Common myeloid progenitor, CD34-positive (primary cell): ENCODE measurements at regions not wholly inside any gene's neighbourhood (a gene's known extent, or its start where the extent isn't known, plus 50 kb on each side); places are given as distances from the start of the nearest gene placed in this dataset.

ENCODE experiments used
- CTCF ChIA-PET: fragments of 350-600 bp; sonication (Branson Sonifier 250); formaldehyde crosslinking; loops from one replicate; lab custom pipeline; 2021; ENCODE audit warnings: antibody characterized with exemption; lab: Charles Lee
- POLR2A ChIA-PET: fragments of 350-600 bp; sonication (Branson Sonifier 250); formaldehyde crosslinking; loops from one replicate; lab custom pipeline; 2021; ENCODE audit warnings: antibody characterized with exemption; lab: Charles Lee
- DNase-seq, 3 donors: peaks; one replicate each; pipeline versions ENCODE4 v3.0.0 to v3.0.0-alpha.2; 2013
- H3K27ac ChIP-seq, 2 experiments: 1 replicate in 1 of 2; 2 replicates in 1 of 2; pipeline ENCODE4 v1.7.0; 2013; ENCODE audit warnings: inconsistent platforms in 2 of 2, low read length in 2 of 2, mild to moderate bottlenecking in 2 of 2, low read depth in 1 of 2, moderate library complexity in 1 of 2; ENCODE audit not compliant: severe bottlenecking in 2 of 2, insufficient read depth in 1 of 2, poor library complexity in 1 of 2
- H3K27me3 ChIP-seq, 5 experiments: replicated peaks in 2 of 5; 1 replicate in 3 of 5; 2 replicates in 2 of 5; pipeline versions ENCODE4 v1.6.1 to v1.7.0; 2013; ENCODE audit warnings: low read length in 4 of 5, mild to moderate bottlenecking in 2 of 5, moderate library complexity in 2 of 5, inconsistent platforms in 1 of 5; ENCODE audit not compliant: insufficient read depth in 5 of 5, control insufficient read depth in 4 of 5
- H3K36me3 ChIP-seq, 4 experiments: 1 replicate in 2 of 4; 2 replicates in 2 of 4; pipeline versions ENCODE4 v1.6.1 to v1.7.0; 2013; ENCODE audit warnings: low read length in 3 of 4, control low read depth in 1 of 4, mild to moderate bottlenecking in 1 of 4; ENCODE audit not compliant: control insufficient read depth in 4 of 4, insufficient read depth in 4 of 4
- H3K4me1 ChIP-seq, 4 experiments: 1 replicate in 3 of 4; 2 replicates in 1 of 4; pipeline versions ENCODE4 v1.6.1 to v1.7.1; 2013; ENCODE audit warnings: low read length in 3 of 4, mild to moderate bottlenecking in 3 of 4, control low read depth in 1 of 4, inconsistent platforms in 1 of 4, moderate library complexity in 1 of 4; ENCODE audit not compliant: control insufficient read depth in 4 of 4, insufficient read depth in 4 of 4; ENCODE audit errors: control extremely low read depth in 1 of 4
- H3K4me3 ChIP-seq, 7 experiments: 1 replicate in 4 of 7; 2 replicates in 3 of 7; pipeline versions ENCODE4 v1.5.1 to v1.7.0; 2013; ENCODE audit warnings: mild to moderate bottlenecking in 7 of 7, low read length in 6 of 7, moderate library complexity in 6 of 7, inconsistent platforms in 2 of 7, low read depth in 2 of 7, control low read depth in 1 of 7; ENCODE audit not compliant: insufficient read depth in 4 of 7, control insufficient read depth in 1 of 7; ENCODE audit errors: extremely low read depth in 1 of 7
- H3K9me3 ChIP-seq, 5 experiments: 1 replicate in 4 of 5; 2 replicates in 1 of 5; pipeline versions ENCODE4 v1.6.1 to v1.7.1; 2013; ENCODE audit warnings: low read length in 4 of 5, mild to moderate bottlenecking in 2 of 5, inconsistent platforms in 1 of 5, low read depth in 1 of 5, moderate library complexity in 1 of 5; ENCODE audit not compliant: control insufficient read depth in 4 of 5, insufficient read depth in 2 of 5; ENCODE audit errors: control extremely low read depth in 1 of 5
- WGBS: methylation state at CpG from one replicate; pipeline ENCODE4 v1.1.5; 2013; ENCODE audit not compliant: insufficient coverage; 5-methylcytosine and 5-hydroxymethylcytosine counted together

DNA sequence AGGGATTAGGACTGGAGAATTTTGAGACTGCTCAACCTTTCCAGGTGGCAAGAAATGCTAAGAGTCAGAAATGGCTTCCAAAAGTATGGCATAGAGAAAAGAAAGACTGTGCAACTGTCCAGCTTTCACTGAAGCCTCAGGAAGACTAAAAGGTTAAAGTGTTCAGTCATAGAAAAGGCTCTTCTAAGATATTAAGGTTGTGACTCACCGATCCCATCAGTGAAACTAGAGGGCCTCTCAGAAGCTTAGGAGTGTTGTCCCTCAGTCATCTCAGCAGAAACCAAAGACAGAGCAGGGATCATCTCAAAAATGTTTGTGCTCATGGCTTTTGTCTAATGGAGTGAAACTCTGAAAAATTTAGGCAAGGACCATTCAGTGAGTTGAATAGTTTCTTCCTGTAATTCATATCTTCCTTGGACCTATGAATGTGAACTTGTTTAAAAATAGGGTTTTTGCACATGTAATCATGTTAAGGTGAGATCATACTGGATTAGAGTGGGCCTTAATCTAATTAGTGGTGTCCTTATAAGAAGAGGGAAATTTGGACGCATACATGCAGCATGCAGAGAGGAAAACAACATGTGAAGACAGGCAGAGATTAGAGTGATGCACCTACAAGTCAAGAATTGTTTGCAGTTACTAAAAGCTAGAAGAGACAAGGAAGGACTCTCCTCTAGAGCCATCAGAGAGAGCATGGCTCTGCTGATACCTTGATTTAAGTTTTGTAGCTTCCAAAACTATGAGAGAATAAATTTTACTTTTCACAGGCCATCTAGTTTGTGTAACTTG is 71.3 kb downstream of the RPE65 start:
- 100% methylated on average over 2 of the region's 2 CpGs for WGBS
- Histone ChIP-seq H3K9me3 (no peaks in the 10 kb centered on the region), H3K4me1 (no peaks in the 10 kb centered on the region), H3K27me3 (no peaks in the 10 kb centered on the region), H3K27ac (no peak overlapping the region), H3K36me3 (no peaks in the 10 kb centered on the region), H3K4me3 (no peak overlapping the region)
- POLR2A ChIA-PET: no interaction called here
- CTCF ChIA-PET: no interaction called here
- DNase-seq: no peak

DNA sequence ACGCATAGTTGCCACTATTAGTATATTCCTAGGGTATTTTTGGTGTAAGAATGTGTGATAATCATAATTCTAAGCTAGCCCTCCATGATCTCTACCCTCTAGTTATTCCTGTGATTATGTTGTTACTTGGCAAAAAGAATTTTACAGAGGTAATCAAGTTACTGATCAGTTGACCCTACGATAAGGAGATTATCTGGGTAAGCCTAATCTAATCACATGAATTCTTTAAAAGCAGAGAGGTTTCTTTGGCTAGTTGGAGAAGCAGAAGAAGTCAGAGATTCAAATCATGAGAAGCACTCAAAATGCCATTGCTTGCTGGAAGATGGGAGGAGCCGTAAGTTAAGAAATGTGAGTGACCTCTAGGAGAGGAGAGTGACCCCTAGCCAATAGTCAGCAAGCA is 72.7 kb downstream of the RPE65 start:
- Histone ChIP-seq H3K9me3 (no peaks in the 10 kb centered on the region), H3K27ac (no peak overlapping the region), H3K4me1 (no peaks in the 10 kb centered on the region), H3K36me3 (no peaks in the 10 kb centered on the region), H3K27me3 (no peaks in the 10 kb centered on the region), H3K4me3 (no peak overlapping the region)
- WGBS: 86% methylated on average over 1 of the region's 3 CpGs
- ChIA-PET POLR2A (no interaction called here), CTCF (no interaction called here)
- DNase-seq: no peak

DNA sequence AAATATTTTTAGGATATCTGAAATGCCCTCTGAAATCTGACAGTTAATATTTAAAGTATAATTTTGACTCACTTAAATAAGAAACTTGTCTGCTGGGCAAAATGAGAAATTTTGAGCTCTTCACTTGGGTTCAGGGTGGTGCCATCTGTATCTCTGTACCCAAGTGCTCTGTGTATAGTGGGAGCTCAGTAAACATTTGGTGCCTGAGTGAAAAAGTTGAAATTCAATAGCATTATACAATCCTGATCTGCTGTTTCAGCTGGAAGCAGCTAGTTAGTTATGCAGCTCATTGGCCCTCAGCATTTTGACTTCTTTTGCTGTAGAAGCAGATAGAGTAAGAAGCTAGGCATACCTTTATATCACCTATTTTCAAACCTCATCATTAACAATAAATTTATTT is 73.3 kb downstream of the RPE65 start:
- CTCF ChIA-PET: no interaction called here
- Histone ChIP-seq H3K36me3 (no peaks in the 10 kb centered on the region), H3K27ac (no peak overlapping the region), H3K4me1 (no peaks in the 10 kb centered on the region), H3K4me3 (no peak overlapping the region), H3K9me3 (no peaks in the 10 kb centered on the region), H3K27me3 (no peaks in the 10 kb centered on the region)
- DNase-seq: no peak
- POLR2A ChIA-PET: no interaction called here

DNA sequence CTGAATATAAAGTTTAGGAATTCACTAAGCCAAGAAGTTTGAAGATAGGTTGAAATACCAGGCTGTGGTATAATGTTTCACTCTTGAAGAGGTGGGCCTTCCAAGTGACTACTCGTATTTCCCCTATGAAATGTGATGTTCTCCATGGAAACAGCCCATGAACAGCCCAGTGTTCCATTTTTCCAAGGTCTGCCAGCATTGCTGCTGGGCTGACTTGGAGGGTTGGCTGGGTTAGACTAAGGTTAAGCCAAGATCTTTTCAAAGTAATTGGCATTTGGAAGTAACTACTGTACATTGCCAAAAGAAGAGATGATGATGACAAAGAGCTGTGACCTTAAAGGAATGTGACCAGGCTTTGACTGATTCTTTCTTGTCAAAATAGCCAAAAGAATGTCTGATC is 73.8 kb downstream of the RPE65 start:
- POLR2A ChIA-PET: no interaction called here

DNA sequence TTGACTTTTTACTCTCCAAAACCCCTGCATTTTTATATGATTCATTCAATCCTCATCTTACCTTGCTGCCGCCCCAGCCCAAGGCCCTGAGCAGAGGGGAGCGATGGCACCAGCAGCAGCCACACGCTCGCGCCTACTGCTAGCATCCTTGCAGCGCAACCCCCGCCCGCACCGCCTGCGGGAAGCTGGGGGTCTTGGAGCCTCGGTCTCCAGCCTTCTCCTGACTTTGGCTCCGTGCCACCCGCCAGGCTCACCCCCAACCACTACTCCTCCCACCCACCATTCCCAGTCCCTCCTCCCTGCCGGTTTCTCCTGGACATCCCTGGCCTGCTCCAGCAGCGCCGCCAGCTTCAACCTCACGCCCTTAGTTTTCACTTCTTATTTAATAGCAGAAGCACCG is 76.6 kb downstream of the RPE65 start:
- Histone ChIP-seq H3K27ac (no peak overlapping the region), H3K9me3 (no peaks in the 10 kb centered on the region), H3K36me3 (no peaks in the 10 kb centered on the region), H3K27me3 (no peaks in the 10 kb centered on the region), H3K4me1 (no peaks in the 10 kb centered on the region), H3K4me3 (no peak overlapping the region)
- no peak for DNase-seq
- WGBS: 99% methylated on average over 12 of the region's 18 CpGs
- CTCF ChIA-PET: no interaction called here
- POLR2A ChIA-PET: no interaction called here

More for the DNA sequence above, 73.8 kb downstream of the RPE65 start:
- Histone ChIP-seq H3K4me3 (no peak overlapping the region), H3K27ac (no peak overlapping the region), H3K4me1 (no peaks in the 10 kb centered on the region), H3K36me3 (no peaks in the 10 kb centered on the region), H3K27me3 (no peaks in the 10 kb centered on the region), H3K9me3 (no peaks in the 10 kb centered on the region)
- WGBS: 100% methylated on average over 1 of the region's 1 CpG
- CTCF ChIA-PET: no interaction called here
- no peak for DNase-seq

DNA sequence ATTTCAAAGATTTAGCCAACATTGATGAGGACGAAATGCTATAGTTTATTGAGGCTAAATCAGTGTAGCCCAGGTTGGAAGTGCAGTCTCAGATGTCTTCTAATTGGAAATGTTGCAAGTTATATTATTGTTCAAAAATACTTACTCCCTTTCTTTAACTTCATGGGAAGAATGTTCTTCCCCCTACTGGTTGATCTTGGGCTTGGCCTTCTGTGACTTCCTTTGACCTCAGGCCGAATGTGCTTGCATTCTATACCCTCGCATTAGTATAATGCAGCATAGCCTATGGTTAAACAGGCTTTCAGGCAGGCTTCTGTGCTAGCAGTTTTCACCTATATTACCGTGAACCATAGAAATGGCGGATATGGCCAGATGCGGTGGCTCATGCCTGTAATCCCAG is 77.3 kb downstream of the RPE65 start:
- CTCF ChIA-PET: no interaction called here

DNA sequence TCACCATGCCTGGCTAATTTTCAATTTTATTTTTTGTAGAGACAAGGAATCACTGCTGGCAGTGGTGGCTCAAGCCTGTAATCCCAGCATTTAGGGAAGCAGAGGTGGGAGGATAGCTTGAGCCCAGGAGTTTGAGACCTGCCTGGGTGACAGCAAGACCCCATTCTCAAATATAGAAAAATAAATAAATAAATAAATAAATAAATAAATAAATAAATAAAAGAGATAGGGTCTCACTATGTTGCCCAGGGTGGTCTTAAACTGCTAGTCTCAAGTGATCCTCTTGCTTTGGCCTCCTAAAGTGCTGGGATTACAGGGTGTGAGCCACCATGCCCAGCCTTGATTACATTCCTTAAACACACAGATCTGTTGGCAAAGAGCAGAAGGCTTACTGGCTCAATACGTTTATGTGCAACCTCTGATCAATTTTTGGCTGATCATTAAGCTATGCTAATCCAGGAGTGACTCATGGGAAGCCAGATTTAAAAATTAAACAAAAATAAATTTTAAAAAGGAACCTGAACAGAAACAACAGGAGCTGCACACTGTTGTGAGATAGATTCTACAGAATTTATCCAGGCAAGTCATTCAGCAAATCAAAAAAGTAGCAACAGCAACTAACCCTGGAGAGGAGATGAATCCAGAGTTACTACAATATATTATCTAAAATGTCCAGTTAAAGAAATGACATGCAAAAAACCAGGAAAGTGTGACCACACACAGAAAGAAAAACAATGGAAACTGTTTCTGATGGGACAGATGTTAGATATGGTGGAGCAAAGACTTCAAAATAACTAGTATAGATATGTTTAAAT is 79.4 kb downstream of the RPE65 start:
- ChIA-PET POLR2A (no interaction called here), CTCF (interaction anchor here (1.1 to 1.7 kb wide), 2 partner anchors 12 to 250 kb away, joined by 3 to 4 read pairs; no protein-coding TSS in a partner anchor)
- no peak overlapping the region for H3K27ac ChIP-seq
- no CpG with 5 or more reads among the region's 1 CpG for WGBS
- no peak overlapping the region for H3K4me3 ChIP-seq
- no peaks in the 10 kb centered on the region for H3K27me3 ChIP-seq
- peaks cover 0 to 2% (median 0%) of the 10 kb centered on the region in 5 experiments for H3K9me3 ChIP-seq
- DNase-seq: no peak
- no peaks in the 10 kb centered on the region for H3K4me1 ChIP-seq
- no peaks in the 10 kb centered on the region for H3K36me3 ChIP-seq

More for the DNA sequence above, 77.3 kb downstream of the RPE65 start:
- 95% methylated on average over 5 of the region's 6 CpGs for WGBS
- Histone ChIP-seq H3K4me3 (no peak overlapping the region), H3K27me3 (no peaks in the 10 kb centered on the region), H3K4me1 (no peaks in the 10 kb centered on the region), H3K36me3 (no peaks in the 10 kb centered on the region), H3K9me3 (no peaks in the 10 kb centered on the region), H3K27ac (no peak overlapping the region)
- POLR2A ChIA-PET: no interaction called here
- DNase-seq: no peak
